T-cell (primary cell): ENCODE measurements at regions not wholly inside any gene's neighbourhood (a gene's known extent, or its start where the extent isn't known, plus 50 kb on each side); places are given as distances from the start of the nearest gene placed in this dataset.

Experiments used
- ATAC-seq, 4 experiments: fragments of 200-7000 bp in 3 of 4; fragments of 150-1000 bp in 1 of 4; cut with Tn5 transposase; replicated peaks in 1 of 4; 1 replicate in 3 of 4; 2 replicates in 1 of 4; pipeline ENCODE4 v1.10.0; 2021; ENCODE audit warnings: moderate library complexity in 3 of 4, mild to moderate bottlenecking in 2 of 4, moderate number of reproducible peaks in 1 of 4
- CTCF ChIA-PET, 2 donors: fragments of 300-600 bp; sonication (Branson Sonifier 250); formaldehyde crosslinking; loops; one replicate each; lab custom pipeline; 2022; ENCODE audit warnings: antibody characterized with exemption in 2 of 2; lab: Charles Lee
- POLR2A ChIA-PET, 2 donors: fragments of 300-600 bp; sonication (Branson Sonifier 250); formaldehyde crosslinking; loops; one replicate each; lab custom pipeline; 2022; ENCODE audit warnings: antibody characterized with exemption in 2 of 2; lab: Charles Lee
- DNase-seq, 35 experiments: peaks; one replicate each; pipeline versions ENCODE4 v3.0.0 to v3.0.0-alpha.2; 2013 to 2023
- H3K27ac ChIP-seq: one replicate; pipeline ENCODE4 v1.5.1; 2013; ENCODE audit warnings: low read length
- H3K27me3 ChIP-seq, 2 experiments: replicated peaks in 1 of 2; 1 replicate in 1 of 2; 2 replicates in 1 of 2; pipeline versions ENCODE4 v1.6.1 to v1.7.0; 2013; ENCODE audit warnings: low read length in 1 of 2, mixed read lengths in 1 of 2; ENCODE audit not compliant: control insufficient read depth in 2 of 2, insufficient read depth in 2 of 2; ENCODE audit errors: extremely low read depth in 1 of 2
- H3K36me3 ChIP-seq, 2 donors: 1 replicate in 1 of 2; 2 replicates in 1 of 2; pipeline versions ENCODE4 v1.6.1 to v1.7.0; 2013; ENCODE audit warnings: low read length in 1 of 2; ENCODE audit not compliant: control insufficient read depth in 2 of 2, insufficient read depth in 1 of 2; ENCODE audit errors: extremely low read depth in 1 of 2
- H3K4me1 ChIP-seq, 2 experiments: 1 replicate in 1 of 2; 2 replicates in 1 of 2; pipeline versions ENCODE4 v1.6.1 to v1.7.0; 2013; ENCODE audit warnings: low read length in 2 of 2, mixed read lengths in 1 of 2; ENCODE audit not compliant: insufficient read depth in 2 of 2, control insufficient read depth in 1 of 2; ENCODE audit errors: extremely low read depth in 1 of 2
- H3K4me3 ChIP-seq, 2 donors: 1 replicate in 1 of 2; 2 replicates in 1 of 2; pipeline versions ENCODE4 v1.5.1 to v1.7.0; 2013; ENCODE audit warnings: mild to moderate bottlenecking in 2 of 2, low read length in 1 of 2, moderate library complexity in 1 of 2; ENCODE audit not compliant: control insufficient read depth in 1 of 2; ENCODE audit errors: extremely low read depth in 1 of 2
- H3K9me3 ChIP-seq: 2 replicates; pipeline ENCODE4 v1.7.0; 2013
- H3K27ac Mint-ChIP-seq, 2 donors: one replicate each; pipeline ENCODE4 v1.8.0; 2020 to 2021; ENCODE audit warnings: mild to moderate bottlenecking in 2 of 2, mixed read lengths in 2 of 2
- H3K27me3 Mint-ChIP-seq, 2 donors: one replicate each; pipeline ENCODE4 v1.8.0; 2021 to 2022; ENCODE audit warnings: mixed read lengths in 2 of 2
- H3K36me3 Mint-ChIP-seq: one replicate; pipeline ENCODE4 v1.8.0; 2021; ENCODE audit warnings: mixed read lengths
- H3K4me1 Mint-ChIP-seq, 3 donors: one replicate each; pipeline ENCODE4 v1.8.0; 2020 to 2022; ENCODE audit warnings: mixed read lengths in 3 of 3, mild to moderate bottlenecking in 1 of 3
- H3K4me3 Mint-ChIP-seq, 3 donors: one replicate each; pipeline ENCODE4 v1.8.0; 2020 to 2022; ENCODE audit warnings: mild to moderate bottlenecking in 3 of 3, mixed read lengths in 3 of 3, moderate library complexity in 3 of 3
- H3K9me3 Mint-ChIP-seq, 3 donors: one replicate each; pipeline ENCODE4 v1.8.0; 2020 to 2022; ENCODE audit warnings: mixed read lengths in 3 of 3
- WGBS: methylation state at CpG from one replicate; pipeline ENCODE4 v1.1.5; 2013; ENCODE audit warnings: missing lambda C conversion rate; ENCODE audit not compliant: insufficient coverage; 5-methylcytosine and 5-hydroxymethylcytosine counted together

DNA sequence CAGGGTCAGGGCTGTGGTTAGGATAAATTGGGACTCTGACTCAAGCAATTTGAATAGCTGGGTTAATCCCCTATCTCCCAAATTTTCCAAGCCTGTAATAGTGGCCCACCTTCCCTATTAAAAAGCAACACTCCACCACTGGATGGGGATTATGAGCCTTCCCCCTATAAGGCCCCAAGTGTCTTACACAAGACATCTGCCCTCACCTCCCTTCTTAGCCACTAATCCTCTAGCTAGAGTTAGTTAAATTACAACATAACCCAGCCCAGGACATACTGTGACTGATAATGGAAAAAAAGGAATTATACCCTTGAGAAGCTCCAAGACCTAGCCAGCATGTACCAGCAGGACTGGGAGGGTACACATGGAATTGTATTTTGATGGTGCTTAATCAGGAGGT lies 190.4 kb downstream of the NRP2 start:
- ATAC-seq (no peak), DNase-seq (no peak)
- Mint-ChIP-seq H3K27me3 (peaks cover 11 to 20% of the 10 kb centered on the region in 2 donors), H3K4me1 (no peaks in the 10 kb centered on the region), H3K27ac (no peak overlapping the region), H3K36me3 (no peaks in the 10 kb centered on the region), H3K9me3 (no peaks in the 10 kb centered on the region), H3K4me3 (no peak overlapping the region)
- no peak overlapping the region for H3K27ac ChIP-seq
- H3K4me1 ChIP-seq = no peaks in the 10 kb centered on the region
- no peaks in the 10 kb centered on the region for H3K36me3 ChIP-seq
- ChIA-PET POLR2A (no interaction called here), CTCF (no interaction called here)
- no peaks in the 10 kb centered on the region for H3K9me3 ChIP-seq
- peaks cover 0 to 16% of the 10 kb centered on the region in 2 experiments for H3K27me3 ChIP-seq
- H3K4me3 ChIP-seq = no peak overlapping the region

DNA sequence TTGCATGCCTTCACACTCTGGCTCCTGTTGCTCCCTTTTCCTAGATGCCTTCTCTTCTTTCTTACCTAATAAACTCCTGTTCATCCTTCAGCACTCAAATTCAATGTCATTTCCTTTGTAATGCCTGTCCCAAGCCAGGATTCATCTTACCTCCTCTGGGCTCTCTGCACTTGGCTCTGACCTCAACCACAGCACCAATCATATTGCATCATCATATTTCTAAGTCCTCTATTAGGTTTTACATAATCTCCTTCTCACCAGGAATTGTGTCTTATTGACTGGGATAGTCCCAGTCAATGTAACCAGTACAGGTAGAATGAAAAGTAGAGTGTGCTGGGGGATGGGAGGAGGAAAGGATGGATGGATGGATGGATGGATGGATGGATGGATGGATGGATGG lies 187.1 kb downstream of the NRP2 start:
- CTCF ChIA-PET = no interaction called here
- POLR2A ChIA-PET = no interaction called here
- Histone ChIP-seq H3K27me3 (peaks cover 0 to 19% of the 10 kb centered on the region in 2 experiments), H3K27ac (no peak overlapping the region), H3K4me3 (no peak overlapping the region), H3K36me3 (no peaks in the 10 kb centered on the region), H3K9me3 (no peaks in the 10 kb centered on the region), H3K4me1 (no peaks in the 10 kb centered on the region)
- H3K4me3 Mint-ChIP-seq = no peak overlapping the region
- DNase-seq (no peak), ATAC-seq (no peak)
- H3K9me3 Mint-ChIP-seq = no peaks in the 10 kb centered on the region
- no peak overlapping the region for H3K27ac Mint-ChIP-seq
- H3K27me3 Mint-ChIP-seq = peaks cover 14 to 36% of the 10 kb centered on the region in 2 donors
- H3K36me3 Mint-ChIP-seq = no peaks in the 10 kb centered on the region
- H3K4me1 Mint-ChIP-seq = no peaks in the 10 kb centered on the region

GRCh38 chr2:205868773-205869333 lies 186.6 kb downstream of the NRP2 start:
- no peaks in the 10 kb centered on the region for H3K36me3 ChIP-seq

GRCh38 chr2:205868053-205868452 lies 185.8 kb downstream of the NRP2 start:
- no peaks in the 10 kb centered on the region for H3K9me3 ChIP-seq
- Mint-ChIP-seq H3K4me1 (no peaks in the 10 kb centered on the region), H3K27ac (no peak overlapping the region), H3K36me3 (no peaks in the 10 kb centered on the region), H3K9me3 (no peaks in the 10 kb centered on the region), H3K27me3 (peaks cover 14 to 45% of the 10 kb centered on the region in 2 donors), H3K4me3 (no peak overlapping the region)
- no peak for ATAC-seq
- H3K4me3 ChIP-seq = no peak overlapping the region
- H3K27me3 ChIP-seq = peaks cover 0 to 16% of the 10 kb centered on the region in 2 experiments
- no peak overlapping the region for H3K27ac ChIP-seq
- no peak for DNase-seq
- no peaks in the 10 kb centered on the region for H3K36me3 ChIP-seq
- H3K4me1 ChIP-seq = no peaks in the 10 kb centered on the region
- ChIA-PET POLR2A (no interaction called here), CTCF (no interaction called here)
- WGBS = no CpG with 5 or more reads among the region's 2 CpGs

More at GRCh38 chr2:205868773-205869333, 186.6 kb downstream of the NRP2 start:
- WGBS = 81% methylated on average over 3 of the region's 8 CpGs
- ChIA-PET POLR2A (no interaction called here), CTCF (no interaction called here)
- H3K27ac ChIP-seq = no peak overlapping the region
- Mint-ChIP-seq H3K9me3 (no peaks in the 10 kb centered on the region), H3K4me1 (no peaks in the 10 kb centered on the region), H3K27me3 (peaks cover 14 to 41% of the 10 kb centered on the region in 2 donors), H3K27ac (no peak overlapping the region), H3K4me3 (no peak overlapping the region), H3K36me3 (no peaks in the 10 kb centered on the region)
- DNase-seq = no peak
- H3K9me3 ChIP-seq = no peaks in the 10 kb centered on the region
- H3K27me3 ChIP-seq = peaks cover 0 to 16% of the 10 kb centered on the region in 2 experiments
- no peaks in the 10 kb centered on the region for H3K4me1 ChIP-seq
- no peak for ATAC-seq
- H3K4me3 ChIP-seq = no peak overlapping the region

DNA sequence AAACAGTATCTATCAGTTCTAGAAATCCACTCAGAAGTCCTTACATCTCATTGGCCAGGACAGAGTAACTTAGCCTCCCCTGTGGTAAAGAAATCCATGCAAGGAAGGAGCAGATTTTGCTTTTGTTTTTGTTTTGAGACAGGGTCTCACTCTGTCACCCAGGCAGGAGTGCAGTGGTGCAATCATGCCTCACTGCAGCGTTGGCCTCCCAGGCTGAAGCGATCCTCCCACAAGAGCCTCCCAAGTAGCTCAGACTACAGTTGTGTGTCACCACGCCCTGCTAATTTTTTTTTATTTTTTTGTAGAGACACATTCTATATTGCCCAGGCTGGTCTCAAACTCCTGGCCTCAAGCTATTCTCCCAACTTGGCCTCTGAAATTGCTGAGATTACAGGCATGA lies 185.1 kb downstream of the NRP2 start:
- POLR2A ChIA-PET = no interaction called here
- peaks cover 0 to 16% of the 10 kb centered on the region in 2 experiments for H3K27me3 ChIP-seq

DNA sequence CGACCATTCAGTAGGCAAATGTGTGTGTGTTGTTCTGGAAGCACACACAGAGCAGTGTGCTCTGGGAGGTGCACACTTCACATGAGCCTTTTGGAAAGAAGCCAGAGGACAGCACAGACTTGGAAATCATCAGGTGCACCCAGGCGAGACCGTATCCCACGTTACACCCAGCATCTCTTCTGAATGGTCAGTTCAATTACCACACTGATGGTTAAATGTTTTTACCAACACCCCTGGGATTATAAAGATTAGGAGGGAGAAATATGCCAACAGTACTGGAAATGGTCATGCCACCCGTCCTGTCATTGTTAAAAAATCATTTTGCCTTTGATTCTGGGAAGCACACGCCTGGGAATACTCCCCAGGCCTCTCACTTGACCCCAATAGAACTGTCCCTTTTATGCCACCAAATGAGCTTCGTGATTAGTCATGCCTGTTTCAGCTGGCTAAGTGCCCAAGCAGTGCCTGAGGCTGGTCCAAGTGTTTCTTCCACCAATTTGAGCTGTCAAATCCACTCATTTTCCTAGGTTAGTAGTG lies 183.7 kb downstream of the NRP2 start:
- Mint-ChIP-seq H3K4me3 (no peak overlapping the region), H3K4me1 (no peaks in the 10 kb centered on the region), H3K27me3 (peaks cover 14 to 37% of the 10 kb centered on the region in 2 donors), H3K36me3 (no peaks in the 10 kb centered on the region), H3K9me3 (no peaks in the 10 kb centered on the region), H3K27ac (no peak overlapping the region)
- WGBS = 70% methylated on average over 3 of the region's 7 CpGs
- peaks cover 0 to 8% of the 10 kb centered on the region in 2 experiments for H3K27me3 ChIP-seq
- no peak for DNase-seq
- no peaks in the 10 kb centered on the region for H3K9me3 ChIP-seq
- no peaks in the 10 kb centered on the region for H3K36me3 ChIP-seq
- POLR2A ChIA-PET = no interaction called here
- CTCF ChIA-PET = no interaction called here
- H3K4me3 ChIP-seq = no peak overlapping the region
- no peak overlapping the region for H3K27ac ChIP-seq
- no peak for ATAC-seq
- H3K4me1 ChIP-seq = no peaks in the 10 kb centered on the region

More for the DNA sequence above, 185.1 kb downstream of the NRP2 start:
- ATAC-seq = no peak
- no peak overlapping the region for H3K27ac ChIP-seq
- H3K27me3 Mint-ChIP-seq = peaks cover 17 to 45% of the 10 kb centered on the region in 2 donors
- no peaks in the 10 kb centered on the region for H3K9me3 ChIP-seq
- no peak overlapping the region for H3K4me3 Mint-ChIP-seq
- H3K4me1 ChIP-seq = no peaks in the 10 kb centered on the region
- H3K36me3 Mint-ChIP-seq = no peaks in the 10 kb centered on the region
- H3K36me3 ChIP-seq = no peaks in the 10 kb centered on the region
- H3K4me3 ChIP-seq = no peak overlapping the region
- CTCF ChIA-PET = no interaction called here
- no peak overlapping the region for H3K27ac Mint-ChIP-seq
- H3K9me3 Mint-ChIP-seq = no peaks in the 10 kb centered on the region
- WGBS = no CpG with 5 or more reads among the region's 3 CpGs
- no peaks in the 10 kb centered on the region for H3K4me1 Mint-ChIP-seq
- no peak for DNase-seq

GRCh38 chr2:205865056-205865455 lies 182.8 kb downstream of the NRP2 start:
- 80% methylated on average over 1 of the region's 3 CpGs for WGBS
- CTCF ChIA-PET = no interaction called here
- Histone ChIP-seq H3K36me3 (no peaks in the 10 kb centered on the region), H3K27ac (no peak overlapping the region), H3K4me3 (no peak overlapping the region), H3K27me3 (peaks cover 0 to 8% of the 10 kb centered on the region in 2 experiments), H3K9me3 (no peaks in the 10 kb centered on the region), H3K4me1 (no peaks in the 10 kb centered on the region)
- no peak overlapping the region for H3K27ac Mint-ChIP-seq
- no peak overlapping the region for H3K4me3 Mint-ChIP-seq
- no peaks in the 10 kb centered on the region for H3K9me3 Mint-ChIP-seq
- no peaks in the 10 kb centered on the region for H3K4me1 Mint-ChIP-seq
- POLR2A ChIA-PET = no interaction called here
- DNase-seq = no peak
- H3K27me3 Mint-ChIP-seq = peaks cover 14 to 35% of the 10 kb centered on the region in 2 donors
- H3K36me3 Mint-ChIP-seq = no peaks in the 10 kb centered on the region
- no peak for ATAC-seq
